ENCODE measurements at regions not wholly inside any gene's neighbourhood (a gene's known extent, or its start where the extent isn't known, plus 50 kb on each side); places are given as distances from the start of the nearest gene placed in this dataset.

DNA sequence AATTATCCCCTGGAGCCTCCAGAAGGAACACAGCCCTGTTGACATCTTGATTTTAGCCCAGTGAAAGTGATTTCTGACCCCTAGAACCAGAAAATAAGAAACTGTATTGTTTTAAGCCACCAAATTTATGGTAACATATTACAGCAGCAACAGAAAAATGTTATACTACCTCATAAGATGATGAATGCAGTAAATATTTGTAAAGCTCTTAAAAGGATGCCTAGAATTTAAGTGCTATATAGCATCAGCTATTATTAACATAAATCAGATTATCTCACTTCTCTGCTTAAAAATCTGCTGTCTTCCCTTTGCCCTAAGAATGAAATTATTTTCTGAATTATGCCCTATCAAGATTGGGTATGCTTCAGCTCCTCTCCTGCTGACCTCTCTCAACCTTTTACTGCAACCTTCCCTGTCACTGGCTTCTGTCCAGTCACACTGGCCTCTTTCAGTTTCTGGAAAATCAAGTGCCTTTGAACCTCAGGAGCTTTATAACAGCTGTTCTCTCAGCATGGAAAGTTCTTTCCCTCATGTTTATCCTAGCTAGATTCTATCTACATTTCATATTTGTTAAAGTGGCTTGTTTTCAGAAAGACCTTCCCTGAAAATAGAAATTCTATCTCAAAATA, 78.9 kb downstream of the GPR37 start:
- Histone ChIP-seq H3K27me3 (no peaks in the 10 kb centered on the region), H3K9me3 (no peaks in the 10 kb centered on the region), H3K27ac (no peak overlapping the region), H3K36me3 (no peaks in the 10 kb centered on the region), H3K4me1 (no peaks in the 10 kb centered on the region), H3K4me3 (no peak overlapping the region)
- TF ChIP-seq, protein P1, sequence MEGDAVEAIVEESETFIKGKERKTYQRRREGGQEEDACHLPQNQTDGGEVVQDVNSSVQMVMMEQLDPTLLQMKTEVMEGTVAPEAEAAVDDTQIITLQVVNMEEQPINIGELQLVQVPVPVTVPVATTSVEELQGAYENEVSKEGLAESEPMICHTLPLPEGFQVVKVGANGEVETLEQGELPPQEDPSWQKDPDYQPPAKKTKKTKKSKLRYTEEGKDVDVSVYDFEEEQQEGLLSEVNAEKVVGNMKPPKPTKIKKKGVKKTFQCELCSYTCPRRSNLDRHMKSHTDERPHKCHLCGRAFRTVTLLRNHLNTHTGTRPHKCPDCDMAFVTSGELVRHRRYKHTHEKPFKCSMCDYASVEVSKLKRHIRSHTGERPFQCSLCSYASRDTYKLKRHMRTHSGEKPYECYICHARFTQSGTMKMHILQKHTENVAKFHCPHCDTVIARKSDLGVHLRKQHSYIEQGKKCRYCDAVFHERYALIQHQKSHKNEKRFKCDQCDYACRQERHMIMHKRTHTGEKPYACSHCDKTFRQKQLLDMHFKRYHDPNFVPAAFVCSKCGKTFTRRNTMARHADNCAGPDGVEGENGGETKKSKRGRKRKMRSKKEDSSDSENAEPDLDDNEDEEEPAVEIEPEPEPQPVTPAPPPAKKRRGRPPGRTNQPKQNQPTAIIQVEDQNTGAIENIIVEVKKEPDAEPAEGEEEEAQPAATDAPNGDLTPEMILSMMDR (IDR thresholded peaks at IDR 0.05), result no peak
- TF ChIP-seq EP300 (IDR thresholded peaks at IDR 0.05) (no peak), POLR2AphosphoS5 (IDR thresholded peaks at IDR 0.05) (no peak), POLR2A (IDR thresholded peaks at IDR 0.05) (no peak)
- ATAC-seq, result no peak

- Histone ChIP-seq H3K27ac (no peak overlapping the region), H3K9me3 (no peaks in the 10 kb centered on the region), H3K36me3 (no peaks in the 10 kb centered on the region), H3K4me1 (no peaks in the 10 kb centered on the region), H3K27me3 (no peaks in the 10 kb centered on the region), H3K4me3 (no peak overlapping the region)
- WGBS, 2 donors (ENCODE audit: low coverage in 1 of 2), result 91% methylated on average over 1 of the region's 1 CpG; no CpG with 5 or more reads in 1 of the 2 donors
- TF ChIP-seq POLR2A (IDR thresholded peaks at IDR 0.05) (no peak), EP300 (IDR thresholded peaks at IDR 0.05) (no peak), POLR2AphosphoS5 (IDR thresholded peaks at IDR 0.05) (no peak)
- TF ChIP-seq, protein P1 (IDR thresholded peaks at IDR 0.05), result no peak
- no peak for ATAC-seq
Observed at GRCh38 chr7:124681946-124682345, 83.6 kb downstream of the GPR37 start.

DNA sequence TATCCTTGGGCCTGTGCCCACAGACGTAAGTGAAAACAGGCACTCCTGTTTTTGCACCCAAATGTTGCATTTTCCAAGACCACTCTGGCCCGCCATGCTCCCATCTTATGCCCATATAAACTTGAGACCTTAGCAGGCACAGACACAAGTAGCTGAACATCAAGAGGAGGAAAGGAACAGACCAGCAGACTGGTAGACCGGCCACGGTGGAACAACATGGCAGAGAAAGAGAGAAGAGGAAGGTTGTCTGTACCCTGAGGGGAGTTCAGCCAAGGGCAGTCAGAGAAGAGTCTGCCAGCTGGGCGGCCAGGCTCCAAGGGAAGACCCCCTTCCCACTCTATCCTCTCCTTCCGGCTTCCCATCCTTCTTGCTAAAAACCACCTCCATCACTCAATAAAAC, 85.3 kb downstream of the GPR37 start:
- no peaks in the 10 kb centered on the region for H3K27me3 ChIP-seq
- TF ChIP-seq POLR2AphosphoS5 (IDR thresholded peaks at IDR 0.05) (no peak), EP300 (IDR thresholded peaks at IDR 0.05) (no peak), POLR2A (IDR thresholded peaks at IDR 0.05) (no peak)
- TF ChIP-seq, protein P1 (IDR thresholded peaks at IDR 0.05), result no peak
- no peaks in the 10 kb centered on the region for H3K9me3 ChIP-seq
- 92 to 100% methylated on average over 2 to 5 of the region's 6 CpGs for WGBS, 2 donors (ENCODE audit: low coverage in 1 of 2)
- no peak overlapping the region for H3K4me3 ChIP-seq
- no peaks in the 10 kb centered on the region for H3K36me3 ChIP-seq
- H3K27ac ChIP-seq, result no peak overlapping the region
- ATAC-seq, result no peak
- no peaks in the 10 kb centered on the region for H3K4me1 ChIP-seq

- 67 to 75% methylated on average over 7 of the region's 8 CpGs for WGBS, 2 donors (ENCODE audit: low coverage in 1 of 2)
- TF ChIP-seq EP300 (IDR thresholded peaks at IDR 0.05) (no peak), POLR2AphosphoS5 (IDR thresholded peaks at IDR 0.05) (no peak), POLR2A (IDR thresholded peaks at IDR 0.05) (no peak)
- TF ChIP-seq, protein P1 (IDR thresholded peaks at IDR 0.05), result no peak
- Histone ChIP-seq H3K36me3 (no peaks in the 10 kb centered on the region), H3K27ac (no peak overlapping the region), H3K4me1 (no peaks in the 10 kb centered on the region), H3K4me3 (no peak overlapping the region), H3K9me3 (no peaks in the 10 kb centered on the region), H3K27me3 (no peaks in the 10 kb centered on the region)
- no peak for ATAC-seq
Observed at GRCh38 chr7:124679586-124680225, 85.9 kb downstream of the GPR37 start.

DNA sequence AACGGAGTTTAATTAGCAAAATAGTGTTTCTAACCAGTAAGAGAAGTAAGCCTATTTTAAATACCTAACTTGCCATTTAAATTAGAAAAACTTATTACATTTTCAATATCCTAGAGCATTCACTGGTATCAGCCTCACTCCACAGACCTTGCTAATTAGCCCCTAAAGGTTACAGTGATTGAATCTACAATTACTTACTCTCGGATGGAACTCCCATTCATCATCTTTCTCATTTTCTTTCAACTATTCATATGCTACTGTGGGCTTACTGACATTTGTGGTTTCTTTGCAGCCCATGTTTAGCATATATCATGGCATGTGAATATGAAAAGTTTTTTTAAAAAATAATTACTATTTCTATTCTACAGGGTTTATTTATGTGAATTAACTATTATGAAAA, 86.4 kb downstream of the GPR37 start:
- 72 to 79% methylated on average over 2 of the region's 2 CpGs for WGBS, 2 donors (ENCODE audit: low coverage in 1 of 2)
- no peaks in the 10 kb centered on the region for H3K36me3 ChIP-seq
- no peaks in the 10 kb centered on the region for H3K9me3 ChIP-seq
- H3K4me1 ChIP-seq, result no peaks in the 10 kb centered on the region
- ATAC-seq, result no peak
- no peaks in the 10 kb centered on the region for H3K27me3 ChIP-seq
- TF ChIP-seq POLR2A (IDR thresholded peaks at IDR 0.05), result no peak
- TF ChIP-seq, protein P1 (IDR thresholded peaks at IDR 0.05), result no peak
- TF ChIP-seq POLR2AphosphoS5 (IDR thresholded peaks at IDR 0.05), result no peak
- TF ChIP-seq EP300 (IDR thresholded peaks at IDR 0.05), result no peak
- H3K27ac ChIP-seq, result no peak overlapping the region
- no peak overlapping the region for H3K4me3 ChIP-seq
